ENCODE measurements at regions not wholly inside any gene's neighbourhood (a gene's known extent, or its start where the extent isn't known, plus 50 kb on each side); places are given as distances from the start of the nearest gene placed in this dataset.

GRCh38 chr2:114119862-114120261 is 230.0 kb downstream of the ACTR3 start:
- FAIRE-seq (no peak), DNase-seq (ENCODE audit: low spot score) (no peak), ATAC-seq (no peak)
- Histone ChIP-seq H3K4me3 (replicated peaks in 1 of 3; ENCODE audit: insufficient read depth in 1 of 3, low read depth in 2 of 3, low read length in 3 of 3) (no peak overlapping the region), H3K4me2 (ENCODE audit: low read depth, low read length) (no peak overlapping the region), H3K9ac (ENCODE audit: insufficient read depth, low read depth, low read length) (no peak overlapping the region), H3K4me1 (ENCODE audit: insufficient read depth, low read length) (no peaks in the 10 kb centered on the region), H3K36me3 (replicated peaks in 1 of 2; ENCODE audit: control insufficient read depth in 1 of 2, insufficient read depth in 2 of 2, low read length in 2 of 2) (no peaks in the 10 kb centered on the region), H3K9me3 (ENCODE audit: low read length) (no peaks in the 10 kb centered on the region), H3K79me2 (ENCODE audit: insufficient read depth, low read length) (no peaks in the 10 kb centered on the region), H3K27me3 (ENCODE audit: control insufficient read depth in 1 of 2, insufficient read depth in 2 of 2, low read length in 2 of 2) (0 out of 5 replicates have a peak, but pooled peaks cover 0 to 12% of the 10 kb centered on the region in 2 experiments), H4K20me1 (ENCODE audit: insufficient read depth, low read length) (no peaks in the 10 kb centered on the region), H3K27ac (ENCODE audit: extremely low read length, insufficient read depth, low read length) (no peak overlapping the region), H2AFZ (ENCODE audit: low read length) (no peak overlapping the region)
- no TSS peak for BruUV-seq (replicated peaks)
- TF ChIP-seq ZNF101 (CRISPR knock-in tag; IDR thresholded peaks at IDR 0.05; ENCODE audit: borderline replicate concordance, low read depth) (no peak), HDAC2 (CRISPR knock-in tag; IDR thresholded peaks at IDR 0.05) (no peak), ZSCAN31 (CRISPR knock-in tag; IDR thresholded peaks at IDR 0.05; ENCODE audit: low read depth) (no peak), ARNT2 (CRISPR knock-in tag; IDR thresholded peaks at IDR 0.05; ENCODE audit: low read depth) (no peak), ZNF432 (CRISPR knock-in tag; IDR thresholded peaks at IDR 0.05; ENCODE audit: borderline replicate concordance) (no peak), FUBP1 (CRISPR knock-in tag; IDR thresholded peaks at IDR 0.05; ENCODE audit: borderline replicate concordance) (no peak), ZNF792 (CRISPR knock-in tag; IDR thresholded peaks at IDR 0.05) (no peak), GZF1 (CRISPR knock-in tag; IDR thresholded peaks at IDR 0.05) (no peak), MZF1 (CRISPR knock-in tag; IDR thresholded peaks at IDR 0.05; ENCODE audit: borderline replicate concordance) (no peak), SP140L (CRISPR knock-in tag; IDR thresholded peaks at IDR 0.05; ENCODE audit: borderline replicate concordance) (no peak), NKX3-1 (CRISPR knock-in tag; IDR thresholded peaks at IDR 0.05) (no peak), KLF16 (CRISPR knock-in tag; IDR thresholded peaks at IDR 0.05) (no peak), ZNF772 (CRISPR knock-in tag; IDR thresholded peaks at IDR 0.05) (no peak), ZNF660 (CRISPR knock-in tag; IDR thresholded peaks at IDR 0.05; ENCODE audit: borderline replicate concordance, low read depth) (no peak), ZNF142 (CRISPR knock-in tag; IDR thresholded peaks at IDR 0.05) (no peak), HNF4A (CRISPR knock-in tag; IDR thresholded peaks at IDR 0.05) (no peak), ZSCAN25 (CRISPR knock-in tag; IDR thresholded peaks at IDR 0.05) (no peak)
- WGBS (ENCODE audit: low lambda C conversion rate): 33% methylated on average over 7 of the region's 7 CpGs
- POLR2A ChIA-PET: no interaction called here
- in situ Hi-C loops (cut with HindIII; ENCODE audit: extremely low pct_ligation_motif_present, low pct_unique_long_range_greater_than_20kb): no loop called here
- intact Hi-C loops (cut with micrococcal nuclease; ENCODE audit: unreplicated experiment): no loop called here
- CTCF ChIA-PET (ENCODE audit: low intra/inter-chr PET ratio, low total read pairs): no interaction called here
